DND-41 (cell line): ENCODE measurements at regions not wholly inside any gene's neighbourhood (a gene's known extent, or its start where the extent isn't known, plus 50 kb on each side); places are given as distances from the start of the nearest gene placed in this dataset.

ENCODE experiments used
- EZH2 ChIP-seq: IDR thresholded peaks from 3 replicates; pipeline ENCODE4 v1.6.1; 2012; ENCODE audit warnings: borderline replicate concordance, low read depth, mild to moderate bottlenecking, moderate library complexity, low read length, inconsistent platforms; ENCODE audit not compliant: severe bottlenecking
- TF ChIP-seq, protein P1 (sequence below): IDR thresholded peaks from 2 replicates; pipeline ENCODE4 v1.5.1; 2012; ENCODE audit warnings: borderline replicate concordance, low read length, moderate library complexity, mild to moderate bottlenecking; ENCODE audit not compliant: poor library complexity, severe bottlenecking; ENCODE audit errors: extremely low read depth

- TF ChIP-seq, protein P1, sequence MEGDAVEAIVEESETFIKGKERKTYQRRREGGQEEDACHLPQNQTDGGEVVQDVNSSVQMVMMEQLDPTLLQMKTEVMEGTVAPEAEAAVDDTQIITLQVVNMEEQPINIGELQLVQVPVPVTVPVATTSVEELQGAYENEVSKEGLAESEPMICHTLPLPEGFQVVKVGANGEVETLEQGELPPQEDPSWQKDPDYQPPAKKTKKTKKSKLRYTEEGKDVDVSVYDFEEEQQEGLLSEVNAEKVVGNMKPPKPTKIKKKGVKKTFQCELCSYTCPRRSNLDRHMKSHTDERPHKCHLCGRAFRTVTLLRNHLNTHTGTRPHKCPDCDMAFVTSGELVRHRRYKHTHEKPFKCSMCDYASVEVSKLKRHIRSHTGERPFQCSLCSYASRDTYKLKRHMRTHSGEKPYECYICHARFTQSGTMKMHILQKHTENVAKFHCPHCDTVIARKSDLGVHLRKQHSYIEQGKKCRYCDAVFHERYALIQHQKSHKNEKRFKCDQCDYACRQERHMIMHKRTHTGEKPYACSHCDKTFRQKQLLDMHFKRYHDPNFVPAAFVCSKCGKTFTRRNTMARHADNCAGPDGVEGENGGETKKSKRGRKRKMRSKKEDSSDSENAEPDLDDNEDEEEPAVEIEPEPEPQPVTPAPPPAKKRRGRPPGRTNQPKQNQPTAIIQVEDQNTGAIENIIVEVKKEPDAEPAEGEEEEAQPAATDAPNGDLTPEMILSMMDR, result no peak
- no peak for TF ChIP-seq EZH2
Observed at GRCh38 chr12:17884581-17884980, 205.4 kb downstream of the RERGL start.
